M059J (cell line): ENCODE measurements at regions not wholly inside any gene's neighbourhood (a gene's known extent, or its start where the extent isn't known, plus 50 kb on each side); places are given as distances from the start of the nearest gene placed in this dataset.

Experiments used
- DNase-seq: peaks from one replicate; pipeline ENCODE4 v3.0.0-alpha.2; 2012; ENCODE audit warnings: low read depth

- DNase-seq, result no peak
These were observed 98.1 kb upstream of the NECTIN1 start for GRCh38 chr11:119827113-119827512.

- DNase-seq, result no peak
These were observed 94.1 kb upstream of the NECTIN1 start for GRCh38 chr11:119823077-119823476.

- DNase-seq, result no peak
These were observed 87.7 kb upstream of the NECTIN1 start for GRCh38 chr11:119816660-119817059.

GRCh38 chr11:119814766-119815165, 85.8 kb upstream of the NECTIN1 start:
- no peak for DNase-seq

DNA sequence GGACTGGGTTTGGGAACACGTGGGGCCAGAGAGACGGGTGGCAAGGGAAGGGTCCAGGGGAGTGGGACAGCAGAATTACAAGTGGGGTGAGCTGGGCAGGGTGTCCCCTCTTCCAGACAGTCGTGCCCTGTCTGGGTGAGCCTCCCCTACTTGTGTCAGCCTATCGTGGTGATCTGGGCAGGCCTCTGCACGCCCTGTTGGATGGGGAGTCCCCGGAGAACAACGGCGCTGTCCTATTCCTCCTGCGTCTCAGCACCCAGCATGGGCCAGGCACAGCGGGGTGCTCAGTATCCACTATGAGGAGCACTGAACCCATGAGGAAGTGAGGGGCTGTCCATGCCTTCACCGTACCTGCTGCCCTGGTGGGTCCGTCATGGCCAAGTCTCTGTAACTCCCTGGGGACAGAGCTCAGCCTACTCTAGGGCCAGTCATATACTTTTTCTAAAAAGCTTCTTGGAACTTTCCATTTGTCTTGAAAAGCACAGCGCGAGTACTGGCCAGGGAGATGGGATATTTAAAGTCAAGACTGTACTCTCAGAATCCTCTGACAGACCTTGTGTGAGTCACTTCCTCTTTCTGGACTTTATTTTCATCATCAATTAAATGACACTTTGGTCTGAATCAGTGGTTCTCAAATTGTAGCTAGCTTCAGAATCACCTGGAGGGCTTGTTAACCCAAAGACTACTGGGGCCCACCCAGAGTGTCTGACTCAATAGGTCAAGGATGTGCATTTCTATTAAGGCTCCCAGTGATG, 81.7 kb upstream of the NECTIN1 start:
- DNase-seq, result peak; percentile 15

DNA sequence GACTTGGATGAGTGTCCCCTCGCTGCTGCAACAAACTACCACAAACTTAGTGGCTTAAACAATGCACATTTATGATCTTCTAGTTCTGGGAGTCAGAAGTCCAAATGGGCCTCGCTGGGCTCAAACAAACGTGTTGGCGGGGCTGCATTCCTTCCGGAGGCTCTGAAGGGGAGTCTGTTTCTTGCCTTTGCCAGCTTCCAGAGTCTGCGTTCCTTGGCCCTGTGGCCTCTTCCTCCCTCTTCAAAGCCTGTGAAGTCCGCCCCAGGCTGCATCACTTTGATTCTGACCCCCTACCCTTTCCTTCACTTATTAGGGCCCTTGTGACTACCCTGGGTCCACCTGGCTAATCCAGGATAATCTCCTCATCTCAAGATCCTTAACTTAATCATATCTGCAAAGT, 80.3 kb upstream of the NECTIN1 start:
- DNase-seq, result no peak

- DNase-seq, result no peak
These were observed 79.6 kb upstream of the NECTIN1 start for GRCh38 chr11:119808407-119809185.

DNA sequence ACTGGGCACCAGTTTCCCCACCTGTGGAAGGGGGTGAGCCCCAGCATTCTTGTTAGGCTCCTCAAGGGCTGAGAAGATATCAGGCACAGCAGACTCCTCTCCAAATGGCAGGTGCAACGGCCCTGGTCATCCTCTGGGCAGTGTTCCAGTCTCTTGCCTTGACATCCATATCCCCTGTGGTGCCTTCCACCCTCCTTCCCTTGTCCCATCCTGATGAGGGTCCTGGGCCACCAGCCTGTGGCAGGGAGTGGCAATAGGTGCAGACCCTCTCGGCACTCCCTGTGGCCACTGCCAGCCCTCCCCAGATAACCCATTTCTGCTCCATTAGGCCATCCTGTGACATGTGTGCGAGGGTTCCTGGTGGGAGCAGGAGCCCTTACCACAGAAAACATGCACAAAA, 78.8 kb upstream of the NECTIN1 start:
- DNase-seq, result no peak

DNA sequence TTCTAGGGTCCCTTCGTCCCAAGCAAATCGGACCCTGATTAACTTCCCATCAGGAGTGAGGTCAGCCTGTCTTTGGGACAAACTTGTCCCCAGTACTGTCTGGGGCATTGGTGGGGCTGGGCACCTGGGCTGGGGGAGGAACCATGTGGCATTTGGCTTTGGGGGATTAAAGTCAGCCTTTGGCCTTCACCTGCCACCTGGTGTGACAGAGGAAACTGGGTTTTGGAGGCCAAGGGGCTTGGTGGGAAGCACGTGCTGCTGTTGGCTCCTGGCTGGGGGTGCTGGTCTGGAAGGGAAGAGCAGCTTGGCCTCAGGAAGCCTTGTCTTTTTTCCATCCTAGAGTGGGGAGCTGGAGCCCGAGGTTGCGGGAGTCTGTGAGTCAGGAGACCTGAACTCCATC, 78.4 kb upstream of the NECTIN1 start:
- DNase-seq, result no peak

- no peak for DNase-seq
These were observed 77.3 kb upstream of the NECTIN1 start for GRCh38 chr11:119806064-119806915.

DNA sequence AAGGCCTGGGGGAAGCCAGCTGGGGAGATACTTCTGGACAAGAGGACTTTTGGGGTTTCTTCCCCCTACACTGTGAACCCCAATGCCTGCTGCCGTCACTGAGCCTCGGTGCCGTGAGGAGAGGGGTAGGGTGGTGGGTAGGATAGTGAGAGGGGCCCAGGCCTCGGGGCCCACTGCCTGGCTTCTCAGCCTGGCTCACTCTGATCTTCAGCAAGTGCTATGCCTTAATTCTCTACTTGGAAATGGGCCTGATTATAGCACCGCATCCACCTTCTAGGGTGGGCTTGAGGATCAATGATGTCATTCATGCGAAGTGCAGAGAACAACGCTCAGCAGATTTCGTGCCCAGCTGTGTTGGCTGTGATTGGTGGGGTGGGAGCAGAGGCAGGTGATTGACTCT, 76.7 kb upstream of the NECTIN1 start:
- DNase-seq, result no peak

- DNase-seq, result no peak
These were observed 75.7 kb upstream of the NECTIN1 start for GRCh38 chr11:119804698-119805097.

DNA sequence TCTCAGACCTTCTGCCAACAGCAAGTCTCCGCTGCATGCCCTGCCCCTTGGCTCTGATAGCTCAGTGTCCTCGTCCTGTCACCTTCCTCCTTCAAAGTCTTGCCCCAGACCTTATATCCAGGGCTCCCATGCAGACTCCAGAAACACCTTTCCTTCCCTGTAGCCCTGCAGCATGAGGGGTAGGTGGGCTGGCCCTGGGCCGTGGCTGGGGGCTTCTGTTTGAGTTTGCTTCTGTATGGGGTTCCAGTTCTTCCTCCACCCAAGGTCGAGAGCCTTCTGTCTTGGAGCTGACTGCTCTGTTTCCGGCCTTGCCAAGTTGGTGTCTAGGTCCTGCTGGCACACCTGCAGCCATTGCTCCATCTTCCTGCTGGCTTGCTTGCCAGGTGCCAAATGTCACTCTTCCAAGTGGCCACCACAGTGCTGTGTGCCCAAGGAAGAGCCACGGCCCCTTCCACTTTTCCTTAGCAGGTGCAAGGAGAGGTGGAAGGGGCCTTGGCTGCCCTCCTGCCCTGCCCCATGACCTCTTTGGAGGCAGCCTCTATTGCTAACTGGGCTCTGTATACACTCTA, 74.8 kb upstream of the NECTIN1 start:
- DNase-seq, result no peak

- no peak for DNase-seq
These were observed 74.1 kb upstream of the NECTIN1 start for GRCh38 chr11:119803139-119803538.

DNA sequence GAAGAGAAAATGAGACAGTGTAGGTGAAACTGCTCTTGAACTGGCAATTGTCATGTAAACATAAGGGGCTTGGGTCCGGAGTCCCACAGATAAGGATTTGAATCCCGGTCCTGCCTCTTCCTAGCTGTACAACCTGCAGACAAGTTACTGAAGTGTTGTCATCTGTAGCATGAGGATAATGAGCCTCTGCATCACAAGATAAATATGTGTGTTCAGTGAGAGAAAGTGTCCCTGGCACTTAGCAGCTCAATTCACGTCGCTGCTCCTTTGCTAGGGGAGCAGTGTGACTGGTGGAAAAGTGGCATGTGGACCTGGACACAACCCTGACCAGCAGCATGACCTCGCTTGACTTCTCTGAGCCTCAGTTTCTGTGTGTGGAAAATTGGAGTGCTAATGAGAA, 73.7 kb upstream of the NECTIN1 start:
- no peak for DNase-seq

- DNase-seq, result no peak
These were observed 71.6 kb upstream of the NECTIN1 start for GRCh38 chr11:119800619-119801018.

DNA sequence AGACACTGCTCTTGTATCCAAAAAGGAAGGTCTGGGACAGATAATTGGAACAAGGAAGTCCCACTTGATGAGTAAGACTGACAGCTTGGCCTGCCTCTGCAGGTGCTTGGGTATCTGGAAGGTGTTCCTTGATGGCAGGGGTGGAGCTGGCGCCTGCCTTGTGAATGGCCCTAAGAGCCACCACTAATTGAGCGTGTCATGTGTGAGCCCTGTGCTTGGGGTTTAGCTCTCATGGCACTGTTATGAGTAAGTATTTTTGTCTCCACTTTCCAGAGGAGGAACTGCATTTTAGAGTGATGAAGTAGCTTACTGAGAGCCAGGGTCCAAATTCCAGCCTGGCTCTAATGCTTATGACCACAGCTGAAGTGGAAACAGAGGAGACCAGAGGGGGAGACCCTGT, 71.2 kb upstream of the NECTIN1 start:
- DNase-seq, result no peak

- no peak for DNase-seq
These were observed 69.7 kb upstream of the NECTIN1 start for GRCh38 chr11:119798656-119799055.

- DNase-seq, result no peak
These were observed 68.7 kb upstream of the NECTIN1 start for GRCh38 chr11:119797736-119798135.

GRCh38 chr11:119797123-119797611, 68.2 kb upstream of the NECTIN1 start:
- no peak for DNase-seq

DNA sequence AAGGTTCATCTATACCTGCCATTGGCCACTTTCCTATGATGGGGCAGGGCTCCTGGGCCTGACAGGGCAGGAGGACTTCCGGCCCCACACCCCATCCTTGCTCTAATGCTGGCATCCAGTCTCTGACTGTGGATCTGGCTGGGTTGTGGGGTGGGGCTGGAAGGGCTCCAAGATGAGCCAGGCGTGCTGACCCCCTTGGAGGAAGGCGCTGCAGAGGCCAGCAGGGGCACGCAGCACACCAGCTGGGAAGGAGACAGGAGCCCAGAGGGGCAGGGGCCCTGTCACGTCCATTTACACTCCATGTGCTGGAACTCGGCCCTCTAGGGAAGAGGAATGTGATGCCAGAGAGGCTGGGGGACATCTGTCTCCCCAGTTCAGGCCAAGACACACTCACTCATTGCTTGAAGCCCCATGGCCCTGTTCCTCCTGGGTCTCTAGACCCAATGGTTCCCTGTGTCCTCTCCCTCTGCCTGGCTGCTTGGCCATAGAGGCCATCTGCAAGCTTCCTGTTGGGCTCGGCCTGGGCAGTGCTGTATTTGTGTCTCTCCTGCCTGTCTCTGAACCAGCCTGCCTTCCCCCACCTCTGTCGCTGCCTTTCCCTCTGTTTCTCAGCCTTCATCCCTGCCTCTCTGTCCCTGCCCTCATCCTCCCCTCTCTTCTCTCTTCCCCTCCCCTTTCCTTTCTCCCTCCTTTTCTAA, 67.5 kb upstream of the NECTIN1 start:
- DNase-seq, result no peak
